AG08396 (cell line): ENCODE measurements at regions not wholly inside any gene's neighbourhood (a gene's known extent, or its start where the extent isn't known, plus 50 kb on each side); places are given as distances from the start of the nearest gene placed in this dataset.

Experiments
- DNase-seq: peaks from one replicate; pipeline ENCODE4 v3.0.0; 2012; ENCODE audit warnings: low spot score, mixed read lengths

DNA sequence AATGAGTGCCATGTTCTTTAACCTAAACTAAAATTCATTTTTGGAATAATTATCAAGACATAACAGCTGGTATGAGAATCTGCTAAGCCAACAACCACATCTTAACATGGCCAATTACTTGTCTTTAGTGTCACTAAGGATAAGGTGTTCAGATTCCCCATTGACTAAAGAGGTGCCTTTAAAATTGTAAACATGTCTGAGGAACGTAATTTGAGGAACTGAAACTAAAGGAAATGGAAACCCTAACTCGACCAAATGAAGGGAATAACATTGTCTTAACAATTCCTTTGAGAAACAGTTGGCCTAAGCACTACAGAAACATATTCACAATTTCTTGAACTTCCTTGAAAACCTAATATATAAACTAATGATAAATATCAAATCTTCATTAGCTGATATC lies 355.4 kb upstream of the GULP1 start:
- no peak for DNase-seq

DNA sequence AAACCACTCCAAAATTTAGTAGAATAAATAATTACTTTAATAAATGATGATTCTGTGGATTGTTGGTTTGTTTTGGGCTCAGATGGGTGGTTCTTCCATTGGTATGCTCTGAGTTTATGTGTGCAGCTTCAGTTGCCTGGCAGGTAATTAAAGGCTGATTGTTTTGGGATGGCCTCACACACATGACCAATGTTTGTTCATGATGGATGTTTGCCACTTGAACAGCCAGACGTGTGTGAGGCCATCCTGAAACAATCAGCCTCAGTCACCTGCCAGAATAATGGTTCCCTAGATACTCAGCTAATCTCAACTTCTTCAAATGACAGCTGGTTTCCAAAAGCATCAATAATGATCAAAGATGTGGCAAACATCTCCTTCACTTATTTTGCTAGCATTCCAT lies 352.5 kb upstream of the GULP1 start:
- DNase-seq = no peak

DNA sequence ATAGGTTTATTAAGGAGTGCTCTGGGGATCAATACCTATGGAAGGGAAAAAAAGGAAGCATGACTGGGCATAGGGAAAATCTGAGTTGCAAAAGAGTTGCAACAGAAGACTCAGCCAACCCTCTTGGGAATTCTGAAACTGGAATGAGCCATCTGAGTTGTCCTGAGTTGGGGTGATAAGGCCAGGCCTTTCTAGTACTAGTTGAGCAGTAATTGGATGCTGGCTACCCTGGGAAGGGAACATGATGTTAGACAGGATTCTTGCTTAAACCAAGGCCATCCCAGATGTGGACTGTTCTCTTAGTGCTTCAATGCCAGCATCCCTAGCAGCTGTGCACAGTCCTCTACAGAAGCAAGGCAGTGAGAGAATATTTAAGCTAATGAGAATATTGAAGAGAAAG lies 348.8 kb upstream of the GULP1 start:
- DNase-seq = no peak

DNA sequence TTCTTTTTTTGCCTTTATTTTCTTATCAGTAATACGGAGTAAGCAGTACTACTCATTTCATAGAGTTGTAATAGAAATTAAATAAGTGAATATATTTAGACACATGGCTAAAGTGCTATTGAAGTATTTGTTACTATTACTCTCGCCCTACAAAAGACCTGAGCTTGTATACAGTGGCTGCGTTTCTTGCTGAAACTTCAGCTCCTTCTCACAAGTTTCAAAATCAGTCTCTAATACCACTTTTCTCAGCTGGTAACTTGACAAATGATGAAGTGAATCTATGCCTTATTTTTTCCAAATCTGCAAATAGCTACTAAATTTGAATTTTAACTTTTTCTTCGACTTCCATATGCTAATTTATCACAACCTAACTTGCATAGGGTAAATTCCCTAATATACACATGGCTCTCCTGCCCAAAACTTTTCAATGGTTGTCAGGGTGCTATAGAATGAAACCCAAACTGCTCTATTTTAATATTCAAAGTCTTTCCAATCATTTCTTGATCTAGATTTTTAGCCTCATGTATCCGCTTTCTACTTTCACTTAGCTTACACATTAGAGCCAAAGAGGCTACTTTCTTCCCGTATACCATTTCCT lies 347.8 kb upstream of the GULP1 start:
- no peak for DNase-seq

DNA sequence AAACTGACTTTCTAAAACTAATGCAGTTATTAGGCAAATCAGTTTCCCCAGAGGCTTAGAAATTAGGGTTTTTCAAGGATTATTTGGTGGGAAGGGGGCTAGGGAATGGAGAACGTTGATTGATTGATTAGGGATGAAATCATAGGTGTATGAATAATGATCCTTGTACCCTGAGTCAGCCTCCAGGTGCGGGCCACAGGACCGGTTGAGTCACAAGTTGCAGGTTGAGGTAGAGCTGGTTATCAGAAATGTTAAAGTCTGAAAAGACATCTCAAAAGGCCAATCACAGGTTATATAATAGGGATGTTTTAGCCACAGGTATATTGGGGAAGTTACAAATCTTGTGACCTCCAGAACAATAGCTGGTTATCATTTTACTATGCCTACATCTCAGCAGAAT lies 341.8 kb upstream of the GULP1 start:
- DNase-seq = no peak

DNA sequence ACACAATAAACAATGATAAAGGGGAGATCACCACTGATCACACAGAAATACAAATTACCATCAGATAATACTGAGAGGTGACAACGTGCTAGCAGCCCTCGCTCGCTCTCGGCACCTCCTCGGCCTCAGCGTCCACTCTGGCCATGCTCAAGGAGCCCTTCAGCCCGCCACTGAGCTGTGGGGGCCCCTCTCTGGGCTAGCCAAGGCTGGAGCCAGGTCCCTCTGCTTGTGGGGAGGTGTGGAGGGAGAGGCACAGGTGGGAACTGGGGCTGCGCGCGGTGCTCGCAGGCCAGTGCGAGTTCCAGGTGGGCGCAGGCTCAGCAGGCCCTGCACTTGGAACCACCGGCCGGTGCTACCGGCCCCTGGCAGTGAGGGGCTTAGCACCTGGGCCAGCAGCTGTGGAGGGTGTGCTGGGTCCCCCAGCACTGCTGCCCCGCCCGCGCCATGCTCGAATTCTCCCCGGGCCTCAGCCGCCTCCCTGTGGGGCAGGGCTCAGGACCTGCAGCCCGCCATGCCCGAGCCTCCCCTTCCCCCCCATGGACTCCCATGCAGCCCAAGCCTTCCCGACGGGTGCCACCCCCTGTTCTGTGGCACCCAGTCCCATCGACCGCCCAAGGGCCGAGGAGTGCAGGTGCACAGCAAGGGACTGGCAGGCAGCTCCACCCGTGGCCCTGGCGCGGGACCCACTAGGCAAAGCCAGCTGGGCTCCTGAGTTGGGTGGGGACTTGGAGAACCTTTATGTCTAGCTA lies 340.0 kb upstream of the GULP1 start:
- DNase-seq = no peak

DNA sequence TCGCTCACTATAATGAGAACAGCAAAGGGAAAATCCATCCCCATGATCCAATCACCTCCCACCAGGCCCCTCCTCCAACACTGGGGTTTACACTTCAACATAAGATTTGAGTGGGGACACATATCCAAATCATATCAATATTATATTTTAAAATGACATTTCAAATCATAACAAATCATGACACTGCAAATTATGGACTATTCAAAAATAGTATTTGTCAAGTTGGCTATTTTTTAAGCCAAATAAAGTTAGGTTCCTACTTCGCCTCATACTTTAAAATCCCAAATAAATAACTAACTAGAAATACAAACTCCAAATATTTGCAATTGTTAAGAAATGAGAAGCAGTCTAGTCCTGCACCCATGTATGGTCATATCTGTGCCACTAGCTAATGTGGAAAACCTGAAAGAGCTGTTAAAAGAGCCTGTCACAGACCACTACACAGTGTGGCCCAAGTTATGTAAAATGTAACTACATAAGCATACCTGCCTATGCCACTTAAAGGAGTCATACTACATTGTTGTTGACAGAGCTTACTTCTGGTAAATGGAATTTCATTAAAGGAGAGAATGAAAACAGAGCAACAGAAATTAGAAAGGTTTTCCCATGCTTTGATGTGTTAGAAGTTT lies 334.7 kb upstream of the GULP1 start:
- peak; percentile 10 for DNase-seq

DNA sequence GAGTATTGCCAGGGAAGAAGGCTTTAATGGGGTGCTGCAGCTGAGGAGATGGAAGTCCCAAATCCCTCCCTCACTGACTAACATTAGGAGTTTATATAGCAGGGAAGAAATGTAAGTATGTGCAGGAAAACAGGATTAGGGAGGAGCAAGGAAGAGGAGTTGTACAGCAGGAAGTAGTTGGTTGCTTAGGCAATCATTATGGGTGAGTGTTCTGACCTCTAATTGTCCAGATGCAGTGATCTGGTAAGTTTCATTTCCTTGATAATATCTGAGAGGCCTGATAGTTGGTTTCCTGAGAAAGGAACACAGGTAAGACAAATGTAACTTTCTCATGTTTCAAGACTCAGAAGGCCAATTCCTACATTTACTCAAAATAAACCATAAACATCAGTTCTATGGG lies 331.9 kb upstream of the GULP1 start:
- DNase-seq = no peak

DNA sequence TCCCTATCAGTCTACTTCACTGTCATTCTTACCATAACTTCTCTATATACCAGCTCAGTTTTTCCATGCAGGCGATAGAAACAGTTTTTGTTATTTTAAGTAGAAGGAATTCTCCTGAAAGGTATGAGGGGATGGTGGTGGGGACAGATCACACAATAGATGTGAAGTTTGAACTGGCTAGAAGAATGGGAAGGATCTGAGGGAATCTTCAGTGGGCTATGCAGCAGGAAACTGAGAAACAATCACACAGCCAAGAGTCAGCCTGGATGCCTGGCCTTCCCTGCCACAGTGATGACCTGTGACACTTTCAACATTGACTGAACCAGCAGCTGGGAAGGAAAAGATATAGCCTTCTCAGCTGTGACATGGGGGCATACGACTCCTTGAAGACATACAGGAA lies 329.1 kb upstream of the GULP1 start:
- DNase-seq = no peak

DNA sequence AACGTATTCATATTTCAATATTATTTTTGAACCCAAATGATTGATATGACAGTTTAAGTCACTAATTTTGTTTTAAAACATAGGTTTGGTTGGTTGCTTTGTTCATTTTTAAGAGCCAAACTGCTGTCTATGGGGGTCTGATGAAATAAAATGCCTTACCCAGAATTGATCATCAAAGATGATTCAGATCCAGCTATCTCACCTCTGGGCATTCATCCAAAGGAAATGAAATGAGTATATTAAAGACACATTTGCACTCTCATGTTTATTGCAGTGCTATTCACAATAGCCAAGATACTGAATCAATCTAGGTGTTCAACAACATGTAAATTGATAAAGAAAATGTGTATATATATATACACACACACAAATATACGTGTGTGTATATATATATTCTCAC lies 326.9 kb upstream of the GULP1 start:
- DNase-seq = peak; percentile 18

DNA sequence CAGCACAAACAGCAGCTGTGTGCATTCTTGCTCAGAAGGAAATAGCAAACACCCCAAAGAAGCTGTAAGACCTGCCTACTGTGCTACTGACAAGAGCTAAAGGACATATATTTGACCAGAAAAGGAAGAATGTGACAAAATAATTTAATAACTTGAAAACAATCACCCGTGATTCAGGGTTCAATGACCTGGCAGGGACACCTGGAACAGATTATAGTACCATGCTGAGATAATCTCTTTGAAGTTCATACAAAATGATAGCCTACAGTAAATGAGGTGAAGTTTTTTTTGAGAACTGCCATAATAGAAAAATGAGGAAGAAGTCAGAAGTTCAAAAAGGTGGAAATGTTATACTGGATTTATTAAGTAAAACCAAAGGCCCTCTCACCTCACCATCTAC lies 324.8 kb upstream of the GULP1 start:
- no peak for DNase-seq

DNA sequence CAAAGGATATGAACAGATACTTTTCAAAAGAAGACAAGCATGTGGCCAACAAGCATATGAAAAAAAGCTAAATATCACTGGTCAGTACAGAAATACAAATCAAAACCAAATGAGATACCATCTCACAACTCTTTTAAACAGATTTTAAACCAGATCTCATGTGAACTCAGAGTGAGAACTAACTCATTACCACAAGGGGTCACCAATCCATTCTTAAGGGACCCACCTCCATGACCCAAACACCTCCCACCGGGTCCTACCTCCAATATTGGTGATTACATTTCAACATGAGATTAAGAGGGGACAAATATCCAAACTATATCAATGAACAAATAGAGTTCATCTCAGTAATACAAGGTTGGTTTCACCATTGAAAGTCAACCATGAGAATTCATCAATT lies 319.8 kb upstream of the GULP1 start:
- no peak for DNase-seq

DNA sequence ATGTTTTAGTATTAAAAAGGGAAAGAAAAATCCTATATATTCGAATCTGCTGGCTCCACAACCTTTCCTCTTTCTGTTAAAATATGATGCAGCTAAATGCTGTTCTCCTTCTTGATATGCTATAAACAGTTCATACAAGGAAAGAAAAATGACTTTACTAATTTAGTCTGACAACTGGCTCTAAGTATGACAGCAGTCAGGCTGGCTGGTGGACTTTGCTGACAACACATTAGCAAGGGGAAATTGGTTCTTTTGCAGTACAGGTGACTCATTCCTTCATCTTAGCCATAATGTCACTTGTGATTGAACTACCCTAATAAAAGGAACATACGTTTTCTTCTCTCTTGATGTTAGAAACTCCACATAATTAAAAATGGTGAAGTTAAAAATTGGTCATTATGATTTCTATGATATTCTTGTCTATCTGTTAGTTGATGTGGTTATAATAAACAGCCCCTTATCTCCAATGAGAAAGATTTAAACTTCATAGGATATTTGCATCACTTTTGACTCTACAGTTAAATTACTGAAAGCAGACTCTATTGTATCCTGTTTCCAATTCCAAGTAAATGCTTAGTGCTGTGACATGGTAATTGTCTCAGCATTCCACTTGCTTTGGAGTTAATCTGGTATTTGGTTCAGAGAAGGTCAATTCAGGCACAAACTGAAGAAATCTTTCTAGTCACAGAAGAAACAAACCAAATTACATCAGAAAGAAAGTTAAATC lies 315.3 kb upstream of the GULP1 start:
- DNase-seq = no peak

DNA sequence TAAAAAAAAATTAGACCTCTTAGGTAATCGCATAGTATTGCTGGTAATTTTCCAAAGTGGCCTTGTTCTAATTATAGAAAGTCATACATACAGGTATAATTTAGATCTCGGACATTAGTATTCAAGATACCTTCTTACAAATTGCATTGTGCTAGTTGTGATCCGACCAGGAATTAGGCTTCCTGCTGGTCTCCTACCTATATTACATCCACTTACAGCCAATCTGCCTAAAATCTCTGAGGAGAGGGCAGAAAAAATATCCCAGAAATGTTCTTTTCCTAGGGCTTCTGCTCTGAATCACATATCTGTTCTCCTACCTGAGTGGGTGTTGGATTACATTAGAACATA lies 314.7 kb upstream of the GULP1 start:
- DNase-seq = no peak

DNA sequence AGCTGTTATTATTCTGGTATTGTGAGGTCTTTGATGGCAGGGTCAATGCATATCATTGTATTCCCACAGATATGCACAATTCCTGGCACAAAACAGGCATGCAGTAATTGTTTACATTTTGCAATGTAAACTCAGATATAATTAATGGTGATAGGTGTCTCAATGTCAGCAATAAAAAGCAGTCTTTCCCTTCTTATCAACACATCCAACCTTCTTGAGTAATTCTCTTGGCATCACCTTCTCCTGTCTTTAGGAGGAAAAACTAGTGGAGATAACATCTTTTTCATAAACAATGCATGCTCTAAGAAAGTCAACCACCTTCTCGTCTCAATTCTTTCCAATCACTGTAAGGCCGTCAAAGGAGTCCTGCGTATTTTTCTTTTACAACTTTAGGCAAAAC lies 313.3 kb upstream of the GULP1 start:
- DNase-seq = no peak

DNA sequence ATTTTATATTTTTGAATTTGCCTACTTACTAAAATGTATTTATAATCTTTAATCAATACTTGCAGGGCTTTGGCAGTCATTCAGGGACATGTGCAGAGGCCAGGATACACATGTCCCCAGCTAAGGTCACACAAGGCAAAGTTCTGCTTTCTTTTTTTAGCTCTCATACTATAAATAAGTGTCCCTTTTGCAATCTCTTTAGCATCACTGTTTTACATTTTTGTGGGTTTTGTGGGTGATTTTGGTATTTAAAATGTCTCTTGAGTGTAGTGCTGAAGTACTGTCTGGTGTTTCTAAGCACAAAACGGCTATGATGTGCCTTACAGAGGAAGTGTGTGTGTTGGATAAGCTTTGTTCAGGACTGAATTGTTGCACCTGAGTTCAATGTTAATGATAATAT lies 309.0 kb upstream of the GULP1 start:
- DNase-seq = peak; percentile 53

DNA sequence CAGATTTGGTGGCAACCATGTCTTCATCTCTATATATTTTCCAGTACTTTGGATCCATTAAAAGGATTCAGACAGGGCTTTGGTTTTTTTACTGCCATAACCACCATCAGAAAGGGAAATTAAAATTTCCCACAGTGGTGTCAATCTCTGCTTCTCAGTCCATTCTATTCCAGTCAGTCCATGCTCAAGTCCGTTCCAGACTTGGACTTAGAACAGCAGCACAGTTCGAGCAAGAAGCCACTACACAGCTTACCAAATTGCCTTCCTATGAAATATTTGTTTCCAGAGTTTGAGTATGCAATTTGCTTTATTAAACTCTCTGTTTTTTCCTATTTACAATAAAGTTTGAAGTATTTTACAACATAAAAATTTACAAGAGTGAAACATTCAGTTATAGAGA lies 306.5 kb upstream of the GULP1 start:
- no peak for DNase-seq

DNA sequence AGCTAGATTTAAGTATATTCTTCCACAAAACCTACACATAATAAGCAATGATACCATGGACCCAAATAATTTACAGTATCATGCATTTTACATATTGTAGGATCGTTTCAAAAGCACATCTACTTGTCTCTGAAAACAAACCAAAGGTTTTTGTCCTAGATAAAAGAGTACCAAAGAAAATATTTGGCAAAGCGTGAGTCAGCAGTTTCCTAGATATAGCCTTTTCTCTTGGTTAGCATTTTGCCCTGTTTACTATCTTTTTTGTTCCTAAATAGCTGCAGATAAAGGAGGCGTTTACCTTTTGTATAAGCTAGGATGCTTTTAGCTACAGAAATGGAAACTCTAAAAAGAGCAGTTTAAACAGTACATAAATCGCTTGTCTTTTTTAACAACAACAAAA lies 305.8 kb upstream of the GULP1 start:
- no peak for DNase-seq

DNA sequence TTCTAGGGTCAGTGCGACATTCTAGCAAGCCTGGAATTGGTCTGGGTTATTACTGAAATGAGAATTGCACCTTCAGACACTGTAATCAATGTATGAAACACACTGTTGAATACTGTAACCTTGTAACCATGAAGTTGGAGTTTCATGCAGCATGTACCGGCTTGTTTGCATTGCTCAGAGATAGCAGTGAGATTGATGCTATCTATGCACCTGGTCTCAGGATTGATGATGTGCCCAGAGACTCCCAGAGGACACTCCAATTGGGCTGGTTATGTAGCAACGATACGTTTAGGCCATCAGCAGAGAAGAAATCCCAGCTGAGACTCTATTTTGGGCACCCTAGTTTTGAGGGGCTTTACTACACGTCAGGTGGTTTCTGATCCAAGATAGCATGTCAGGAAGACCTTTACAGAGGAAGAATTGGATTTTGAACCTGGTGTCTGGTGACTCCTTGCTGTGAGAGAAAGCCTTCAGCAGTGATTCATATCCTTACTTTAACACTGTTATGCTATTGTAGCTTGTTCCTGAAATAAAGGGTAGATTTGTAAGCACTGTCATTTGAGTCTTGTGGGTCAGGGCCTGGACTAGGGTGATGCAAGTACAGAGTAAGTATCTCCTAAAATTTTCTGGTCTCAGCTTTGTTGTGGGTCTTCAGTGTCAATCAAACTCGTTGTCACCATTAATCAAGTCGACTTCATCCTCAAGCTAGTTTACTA lies 305.1 kb upstream of the GULP1 start:
- DNase-seq = no peak

DNA sequence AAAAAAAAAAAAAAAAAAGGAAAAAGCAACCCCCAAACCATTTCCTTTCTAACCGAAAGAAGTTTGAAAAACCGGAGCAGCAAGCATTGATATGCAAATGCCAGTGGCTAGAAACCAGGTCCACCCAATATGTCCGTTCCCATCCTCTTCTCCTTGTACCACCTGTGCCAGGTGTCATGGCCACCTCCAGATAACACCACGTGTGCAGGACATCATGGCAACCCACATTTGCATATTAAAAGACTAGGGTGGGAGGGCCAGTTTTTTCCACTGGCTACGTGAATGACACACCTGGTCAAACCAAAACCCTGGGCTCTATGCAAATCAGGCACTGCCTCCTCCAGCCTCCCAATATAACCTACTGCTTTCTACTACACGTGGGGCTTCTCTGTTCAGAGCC lies 303.3 kb upstream of the GULP1 start:
- DNase-seq = no peak

DNA sequence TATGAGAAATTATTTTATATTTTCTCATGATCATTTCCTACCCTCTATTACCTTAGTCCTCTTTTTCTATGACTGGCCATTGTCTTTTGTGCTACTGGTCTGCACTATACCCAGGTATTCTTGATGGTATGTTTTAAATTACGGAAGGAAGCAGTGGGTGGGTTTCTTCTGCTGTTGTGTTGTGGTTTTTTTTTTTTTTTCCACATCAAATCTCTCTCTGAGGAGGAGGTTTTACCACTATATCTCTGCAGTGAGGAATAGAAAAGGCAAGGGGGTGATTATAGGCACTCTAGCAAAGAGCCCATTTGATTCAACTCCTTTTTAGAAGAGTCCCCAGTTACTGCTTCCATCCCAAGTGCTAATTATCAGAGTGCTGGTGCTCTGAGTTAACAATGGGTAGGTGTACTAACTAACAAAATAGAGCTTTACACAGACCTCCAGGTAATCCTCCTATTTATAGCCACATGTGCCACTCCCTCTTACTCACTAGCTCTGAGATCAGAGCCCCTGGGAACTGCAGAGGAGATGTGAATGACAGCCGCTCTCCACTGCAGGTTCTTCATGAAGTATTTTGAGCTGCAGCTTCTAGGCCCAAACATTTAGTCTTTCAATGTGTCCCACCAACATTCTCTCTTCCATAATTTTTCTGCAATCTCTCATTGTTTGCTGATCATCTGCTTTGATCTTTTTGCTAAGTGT lies 301.6 kb upstream of the GULP1 start:
- no peak for DNase-seq

DNA sequence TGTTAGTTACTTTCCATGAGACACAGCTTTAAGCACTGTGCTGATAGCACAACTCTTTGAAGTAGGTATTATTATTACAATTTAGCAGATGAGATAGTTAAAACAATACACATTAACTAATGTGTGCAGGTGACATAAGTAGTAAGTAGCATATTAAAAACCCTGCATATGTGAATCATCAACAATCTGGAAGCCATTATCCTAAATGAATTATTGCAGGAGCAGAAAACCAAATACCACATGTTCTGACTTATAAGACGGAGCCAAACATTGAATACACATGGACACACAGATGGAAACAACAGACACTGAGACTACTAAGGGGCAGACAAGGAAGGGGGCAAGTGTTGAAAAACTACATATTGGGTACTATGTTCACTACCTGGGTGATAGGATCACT lies 300.3 kb upstream of the GULP1 start:
- DNase-seq = no peak
